ENCODE measurements at regions not wholly inside any gene's neighbourhood (a gene's known extent, or its start where the extent isn't known, plus 50 kb on each side); places are given as distances from the start of the nearest gene placed in this dataset.
"Not testable (repeated sequence)": the region's sequence is repeated elsewhere in the genome, so short reads cannot be mapped to it uniquely, and the experiment has no call there.

GRCh38 chr7:91465595-91466061 lies 201.4 kb downstream of the FZD1 start:
- no peaks in the 10 kb centered on the region for H4K20me1 ChIP-seq (ENCODE audit: insufficient read depth)
- H2AFZ ChIP-seq (ENCODE audit: low read depth) = no peak overlapping the region
- H3K4me3 ChIP-seq (IDR thresholded peaks at IDR 0.05; ENCODE audit: insufficient read depth, low read depth, low read length) = no peak overlapping the region
- no peak overlapping the region for H3K4me2 ChIP-seq
- H3K79me2 ChIP-seq (ENCODE audit: insufficient read depth, low read depth) = no peaks in the 10 kb centered on the region
- H3K9ac ChIP-seq = no peak overlapping the region
- H3K4me1 ChIP-seq (ENCODE audit: low read depth, poor library complexity, severe bottlenecking) = no peaks in the 10 kb centered on the region
- H3K36me3 ChIP-seq (ENCODE audit: insufficient read depth) = no peaks in the 10 kb centered on the region
- no peak overlapping the region for H3K27ac ChIP-seq
- TF ChIP-seq CTCF (conservative IDR thresholded peaks at IDR 0.05; ENCODE audit: low read depth, low read length) = no peak
- no peaks in the 10 kb centered on the region for H3K27me3 ChIP-seq (ENCODE audit: insufficient read depth, low read depth)

- TF ChIP-seq CTCF (conservative IDR thresholded peaks at IDR 0.05; ENCODE audit: low read depth, low read length) = no peak
- no peak overlapping the region for H2AFZ ChIP-seq (ENCODE audit: low read depth)
- no peak overlapping the region for H3K9ac ChIP-seq
- H3K27ac ChIP-seq = no peak overlapping the region
- no peaks in the 10 kb centered on the region for H3K27me3 ChIP-seq (ENCODE audit: insufficient read depth, low read depth)
- H3K79me2 ChIP-seq (ENCODE audit: insufficient read depth, low read depth) = no peaks in the 10 kb centered on the region
- H3K36me3 ChIP-seq (ENCODE audit: insufficient read depth) = no peaks in the 10 kb centered on the region
- no peak overlapping the region for H3K4me2 ChIP-seq
- H4K20me1 ChIP-seq (ENCODE audit: insufficient read depth) = no peaks in the 10 kb centered on the region
- no peaks in the 10 kb centered on the region for H3K4me1 ChIP-seq (ENCODE audit: low read depth, poor library complexity, severe bottlenecking)
- no peak overlapping the region for H3K4me3 ChIP-seq (IDR thresholded peaks at IDR 0.05; ENCODE audit: insufficient read depth, low read depth, low read length)
These were observed 204.0 kb downstream of the FZD1 start for GRCh38 chr7:91468256-91468655.

GRCh38 chr7:91473619-91474018 lies 209.4 kb downstream of the FZD1 start:
- Histone ChIP-seq H3K4me1 (ENCODE audit: low read depth, poor library complexity, severe bottlenecking) (no peaks in the 10 kb centered on the region), H2AFZ (ENCODE audit: low read depth) (no peak overlapping the region), H3K79me2 (ENCODE audit: insufficient read depth, low read depth) (no peaks in the 10 kb centered on the region), H3K36me3 (ENCODE audit: insufficient read depth) (no peaks in the 10 kb centered on the region), H3K9ac (no peak overlapping the region), H3K27ac (no peak overlapping the region), H4K20me1 (ENCODE audit: insufficient read depth) (no peaks in the 10 kb centered on the region), H3K4me3 (IDR thresholded peaks at IDR 0.05; ENCODE audit: insufficient read depth, low read depth, low read length) (no peak overlapping the region), H3K27me3 (ENCODE audit: insufficient read depth, low read depth) (no peaks in the 10 kb centered on the region), H3K4me2 (no peak overlapping the region)
- TF ChIP-seq CTCF (conservative IDR thresholded peaks at IDR 0.05; ENCODE audit: low read depth, low read length) = no peak

GRCh38 chr7:91474074-91474473 lies 209.8 kb downstream of the FZD1 start:
- Histone ChIP-seq H4K20me1 (ENCODE audit: insufficient read depth) (no peaks in the 10 kb centered on the region), H3K27ac (no peak overlapping the region), H3K9ac (no peak overlapping the region), H3K4me2 (no peak overlapping the region), H3K4me3 (IDR thresholded peaks at IDR 0.05; ENCODE audit: insufficient read depth, low read depth, low read length) (no peak overlapping the region), H3K79me2 (ENCODE audit: insufficient read depth, low read depth) (no peaks in the 10 kb centered on the region), H3K36me3 (ENCODE audit: insufficient read depth) (no peaks in the 10 kb centered on the region), H3K4me1 (ENCODE audit: low read depth, poor library complexity, severe bottlenecking) (no peaks in the 10 kb centered on the region), H2AFZ (ENCODE audit: low read depth) (no peak overlapping the region), H3K27me3 (ENCODE audit: insufficient read depth, low read depth) (no peaks in the 10 kb centered on the region)
- no peak for TF ChIP-seq CTCF (conservative IDR thresholded peaks at IDR 0.05; ENCODE audit: low read depth, low read length)

GRCh38 chr7:91480470-91480869 lies 216.2 kb downstream of the FZD1 start:
- H4K20me1 ChIP-seq (ENCODE audit: insufficient read depth); H3K9ac ChIP-seq; H3K27me3 ChIP-seq (ENCODE audit: insufficient read depth, low read depth); H3K79me2 ChIP-seq (ENCODE audit: insufficient read depth, low read depth); H3K4me1 ChIP-seq (ENCODE audit: low read depth, poor library complexity, severe bottlenecking); H2AFZ ChIP-seq (ENCODE audit: low read depth); H3K4me3 ChIP-seq (IDR thresholded peaks at IDR 0.05; ENCODE audit: insufficient read depth, low read depth, low read length); H3K36me3 ChIP-seq (ENCODE audit: insufficient read depth); H3K27ac ChIP-seq; H3K4me2 ChIP-seq: not testable (repeated sequence)

All from KMS-11 (cell line).